ENCODE measurements at regions not wholly inside any gene's neighbourhood (a gene's known extent, or its start where the extent isn't known, plus 50 kb on each side); places are given as distances from the start of the nearest gene placed in this dataset.

DNA sequence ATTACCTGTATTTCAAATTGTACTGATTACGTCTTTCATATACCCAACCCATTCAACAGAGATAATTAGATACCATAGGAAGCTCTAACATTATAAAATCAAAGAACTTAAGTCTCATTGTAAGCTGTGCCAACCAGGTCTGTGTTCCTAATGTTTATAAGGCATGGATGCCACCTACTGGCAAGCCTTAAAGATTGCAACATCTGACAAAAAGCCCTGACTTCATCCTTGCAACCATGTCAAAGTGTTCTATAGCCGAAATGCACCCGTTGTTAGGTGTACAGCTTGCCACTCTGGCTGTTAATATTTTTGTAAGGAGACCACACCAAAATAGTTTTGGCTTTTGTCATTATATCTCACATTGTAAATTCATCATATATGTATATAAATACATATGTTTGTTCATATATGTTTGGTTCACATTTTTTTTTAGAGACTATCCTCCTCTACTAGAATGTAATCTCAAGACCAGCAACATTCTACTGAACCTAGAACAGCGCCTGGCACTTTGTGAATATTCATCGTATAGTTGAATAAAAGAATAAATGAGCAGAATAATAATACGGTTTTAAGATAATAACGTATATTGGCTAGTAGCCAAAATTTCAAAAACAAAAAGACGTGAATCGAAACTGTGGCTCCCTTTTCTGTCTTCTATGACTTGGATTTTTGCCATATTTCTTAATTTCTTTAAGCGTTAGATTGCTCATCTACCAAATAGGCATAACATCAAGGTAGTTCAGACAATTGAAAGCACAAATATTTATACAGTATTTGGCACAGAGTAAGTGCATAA lies 258.1 kb downstream of the TBL1XR1 start:
- intact Hi-C loops (cut with DNase I) = loop anchor here (1.0 kb wide), 1 partner anchor 67 kb away; no protein-coding TSS in a partner anchor
- Histone ChIP-seq H3K4me1 (peaks cover 0 to 2% of the 10 kb centered on the region in 2 donors), H3K4me3 (no peak overlapping the region), H3K9me3 (no peaks in the 10 kb centered on the region), H3K36me3 (no peaks in the 10 kb centered on the region), H3K27me3 (no peaks in the 10 kb centered on the region), H3K27ac (no peak overlapping the region)
- TF ChIP-seq CTCF (IDR thresholded peaks at IDR 0.05) = peak; percentile 67 to 80 (median 70)
- no peak for DNase-seq (ENCODE audit: low spot score in 2 of 2)

GRCh38 chr3:176937994-176938393 lies 259.3 kb downstream of the TBL1XR1 start:
- intact Hi-C loops (cut with DNase I) = no loop called here
- Histone ChIP-seq H3K27ac (no peak overlapping the region), H3K4me3 (no peak overlapping the region), H3K36me3 (no peaks in the 10 kb centered on the region), H3K4me1 (peaks cover 0 to 3% of the 10 kb centered on the region in 2 donors), H3K27me3 (no peaks in the 10 kb centered on the region), H3K9me3 (no peaks in the 10 kb centered on the region)
- TF ChIP-seq CTCF (IDR thresholded peaks at IDR 0.05) = no peak
- DNase-seq (ENCODE audit: low spot score in 2 of 2) = no peak

GRCh38 chr3:176937541-176937940 lies 259.7 kb downstream of the TBL1XR1 start:
- no peak for TF ChIP-seq CTCF (IDR thresholded peaks at IDR 0.05)
- H3K27ac ChIP-seq = no peak overlapping the region
- no peaks in the 10 kb centered on the region for H3K36me3 ChIP-seq
- no peaks in the 10 kb centered on the region for H3K9me3 ChIP-seq
- peaks cover 0 to 6% of the 10 kb centered on the region in 2 donors for H3K4me1 ChIP-seq
- intact Hi-C loops (cut with DNase I) = no loop called here
- H3K4me3 ChIP-seq = no peak overlapping the region
- no peak for DNase-seq (ENCODE audit: low spot score in 2 of 2)
- H3K27me3 ChIP-seq = no peaks in the 10 kb centered on the region

DNA sequence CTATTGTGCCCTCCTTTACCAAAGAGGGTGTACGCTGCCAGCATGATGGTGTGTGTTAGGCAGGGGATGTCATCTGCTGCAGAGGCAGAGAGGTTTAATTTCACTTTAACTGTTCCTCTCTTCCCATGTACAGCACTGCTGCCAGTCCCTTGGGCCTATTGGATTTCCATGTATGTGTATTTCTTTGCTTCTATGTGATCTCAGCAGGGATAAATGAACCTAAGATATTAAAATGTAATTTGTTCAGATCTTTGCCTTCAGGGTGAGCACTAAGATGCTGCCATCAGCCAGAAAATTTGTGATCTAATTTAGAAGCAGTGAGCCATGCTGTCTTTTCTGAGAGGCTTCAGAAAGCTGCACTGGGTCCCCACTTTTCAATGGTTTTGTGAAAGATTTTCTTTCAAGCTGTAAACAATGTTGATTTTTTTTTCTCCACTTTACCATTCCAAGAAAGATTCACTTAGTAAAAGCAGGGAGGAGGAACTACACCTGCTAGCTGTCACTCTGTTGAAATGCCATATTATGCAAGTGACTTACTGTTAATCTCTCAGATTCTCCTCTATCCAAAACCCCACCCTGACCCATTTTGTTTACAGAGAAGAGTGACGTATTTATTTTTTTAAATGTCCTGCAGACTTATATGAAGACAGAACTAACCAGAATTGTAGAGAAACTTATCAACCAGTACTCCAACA lies 261.9 kb downstream of the TBL1XR1 start:
- TF ChIP-seq CTCF (IDR thresholded peaks at IDR 0.05) = no peak
- intact Hi-C loops (cut with DNase I) = no loop called here

DNA sequence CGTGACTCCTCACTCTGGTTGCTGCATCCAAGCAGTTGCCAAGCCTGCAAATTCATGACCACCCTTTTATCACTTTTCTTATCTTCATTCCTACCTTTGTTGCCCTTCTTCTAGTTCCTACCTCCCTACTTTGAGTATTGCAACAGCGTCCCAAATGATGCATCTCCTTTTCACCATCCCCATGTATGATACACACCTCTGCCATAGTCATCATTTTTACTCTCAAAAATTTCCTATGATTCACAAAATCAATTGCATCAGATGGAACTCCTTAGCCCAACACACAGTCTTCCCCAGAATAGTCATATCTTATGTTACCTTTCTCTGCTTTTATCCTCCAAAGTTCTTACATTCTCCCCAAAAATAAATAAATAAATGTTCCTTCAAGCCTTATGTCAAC lies 262.6 kb downstream of the TBL1XR1 start:
- no peaks in the 10 kb centered on the region for H3K27me3 ChIP-seq
- no peak for TF ChIP-seq CTCF (IDR thresholded peaks at IDR 0.05)
- H3K9me3 ChIP-seq = no peaks in the 10 kb centered on the region
- intact Hi-C loops (cut with DNase I) = no loop called here
- no peak overlapping the region for H3K27ac ChIP-seq
- no peaks in the 10 kb centered on the region for H3K36me3 ChIP-seq
- DNase-seq (ENCODE audit: low spot score in 2 of 2) = no peak
- no peak overlapping the region for H3K4me3 ChIP-seq
- H3K4me1 ChIP-seq = peaks cover 0 to 6% of the 10 kb centered on the region in 2 donors

More for the DNA sequence above, 261.9 kb downstream of the TBL1XR1 start:
- H3K36me3 ChIP-seq = no peaks in the 10 kb centered on the region
- H3K27me3 ChIP-seq = no peaks in the 10 kb centered on the region
- H3K4me3 ChIP-seq = no peak overlapping the region
- H3K4me1 ChIP-seq = peaks cover 0 to 6% of the 10 kb centered on the region in 2 donors
- H3K9me3 ChIP-seq = no peaks in the 10 kb centered on the region
- H3K27ac ChIP-seq = no peak overlapping the region
- DNase-seq (ENCODE audit: low spot score in 2 of 2) = no peak
